ENCODE measurements at regions not wholly inside any gene's neighbourhood (a gene's known extent, or its start where the extent isn't known, plus 50 kb on each side); places are given as distances from the start of the nearest gene placed in this dataset.

GRCh38 chr1:222334026-222334680 is 213.8 kb downstream of the HHIPL2 start:
- DNase-seq (ENCODE audit: low spot score, unreplicated experiment) = no peak
- H3K4me3 Mint-ChIP-seq (ENCODE audit: low read depth) = no peak overlapping the region
- H3K4me1 Mint-ChIP-seq (ENCODE audit: low read depth) = no peaks in the 10 kb centered on the region
- no peak for TF ChIP-seq CTCF (IDR thresholded peaks at IDR 0.05; ENCODE audit: unreplicated experiment)
- no peaks in the 10 kb centered on the region for H3K9me3 Mint-ChIP-seq (ENCODE audit: low read depth)
- no peak overlapping the region for H3K27ac Mint-ChIP-seq
- no peaks in the 10 kb centered on the region for H3K36me3 Mint-ChIP-seq (ENCODE audit: insufficient read depth)
- no peaks in the 10 kb centered on the region for H3K27me3 Mint-ChIP-seq

GRCh38 chr1:222331765-222332164 is 216.1 kb downstream of the HHIPL2 start:
- H3K27ac Mint-ChIP-seq = no peak overlapping the region
- no peak overlapping the region for H3K4me3 Mint-ChIP-seq (ENCODE audit: low read depth)
- no peaks in the 10 kb centered on the region for H3K27me3 Mint-ChIP-seq
- no peak for DNase-seq (ENCODE audit: low spot score, unreplicated experiment)
- H3K4me1 Mint-ChIP-seq (ENCODE audit: low read depth) = no peaks in the 10 kb centered on the region
- no peak for TF ChIP-seq CTCF (IDR thresholded peaks at IDR 0.05; ENCODE audit: unreplicated experiment)
- no peaks in the 10 kb centered on the region for H3K36me3 Mint-ChIP-seq (ENCODE audit: insufficient read depth)
- H3K9me3 Mint-ChIP-seq (ENCODE audit: low read depth) = no peaks in the 10 kb centered on the region

- Mint-ChIP-seq H3K27me3 (no peaks in the 10 kb centered on the region), H3K9me3 (ENCODE audit: low read depth) (no peaks in the 10 kb centered on the region), H3K27ac (no peak overlapping the region), H3K4me3 (ENCODE audit: low read depth) (no peak overlapping the region), H3K4me1 (ENCODE audit: low read depth) (no peaks in the 10 kb centered on the region), H3K36me3 (ENCODE audit: insufficient read depth) (no peaks in the 10 kb centered on the region)
- no peak for TF ChIP-seq CTCF (IDR thresholded peaks at IDR 0.05; ENCODE audit: unreplicated experiment)
- no peak for DNase-seq (ENCODE audit: low spot score, unreplicated experiment)
Measured at GRCh38 chr1:222331340-222331739, 216.6 kb downstream of the HHIPL2 start.

GRCh38 chr1:222329493-222330045 is 218.3 kb downstream of the HHIPL2 start:
- no peaks in the 10 kb centered on the region for H3K27me3 Mint-ChIP-seq
- no peak for DNase-seq (ENCODE audit: low spot score, unreplicated experiment)
- H3K27ac Mint-ChIP-seq = no peak overlapping the region
- no peaks in the 10 kb centered on the region for H3K9me3 Mint-ChIP-seq (ENCODE audit: low read depth)
- no peak overlapping the region for H3K4me3 Mint-ChIP-seq (ENCODE audit: low read depth)
- H3K4me1 Mint-ChIP-seq (ENCODE audit: low read depth) = no peaks in the 10 kb centered on the region
- TF ChIP-seq CTCF (IDR thresholded peaks at IDR 0.05; ENCODE audit: unreplicated experiment) = no peak
- H3K36me3 Mint-ChIP-seq (ENCODE audit: insufficient read depth) = no peaks in the 10 kb centered on the region

- H3K36me3 Mint-ChIP-seq (ENCODE audit: insufficient read depth) = no peaks in the 10 kb centered on the region
- no peaks in the 10 kb centered on the region for H3K9me3 Mint-ChIP-seq (ENCODE audit: low read depth)
- no peak for TF ChIP-seq CTCF (IDR thresholded peaks at IDR 0.05; ENCODE audit: unreplicated experiment)
- H3K27ac Mint-ChIP-seq = no peak overlapping the region
- DNase-seq (ENCODE audit: low spot score, unreplicated experiment) = no peak
- H3K27me3 Mint-ChIP-seq = no peaks in the 10 kb centered on the region
- H3K4me3 Mint-ChIP-seq (ENCODE audit: low read depth) = no peak overlapping the region
- H3K4me1 Mint-ChIP-seq (ENCODE audit: low read depth) = no peaks in the 10 kb centered on the region
Measured at GRCh38 chr1:222326710-222327036, 221.2 kb downstream of the HHIPL2 start.
